ENCODE measurements at regions not wholly inside any gene's neighbourhood (a gene's known extent, or its start where the extent isn't known, plus 50 kb on each side); places are given as distances from the start of the nearest gene placed in this dataset.

GRCh38 chr6:149239573-149240209 lies 77.8 kb upstream of the TAB2 start:
- no peak for TF ChIP-seq EZH2 (IDR thresholded peaks at IDR 0.05; ENCODE audit: borderline replicate concordance, low read length)
- TF ChIP-seq, protein P1, sequence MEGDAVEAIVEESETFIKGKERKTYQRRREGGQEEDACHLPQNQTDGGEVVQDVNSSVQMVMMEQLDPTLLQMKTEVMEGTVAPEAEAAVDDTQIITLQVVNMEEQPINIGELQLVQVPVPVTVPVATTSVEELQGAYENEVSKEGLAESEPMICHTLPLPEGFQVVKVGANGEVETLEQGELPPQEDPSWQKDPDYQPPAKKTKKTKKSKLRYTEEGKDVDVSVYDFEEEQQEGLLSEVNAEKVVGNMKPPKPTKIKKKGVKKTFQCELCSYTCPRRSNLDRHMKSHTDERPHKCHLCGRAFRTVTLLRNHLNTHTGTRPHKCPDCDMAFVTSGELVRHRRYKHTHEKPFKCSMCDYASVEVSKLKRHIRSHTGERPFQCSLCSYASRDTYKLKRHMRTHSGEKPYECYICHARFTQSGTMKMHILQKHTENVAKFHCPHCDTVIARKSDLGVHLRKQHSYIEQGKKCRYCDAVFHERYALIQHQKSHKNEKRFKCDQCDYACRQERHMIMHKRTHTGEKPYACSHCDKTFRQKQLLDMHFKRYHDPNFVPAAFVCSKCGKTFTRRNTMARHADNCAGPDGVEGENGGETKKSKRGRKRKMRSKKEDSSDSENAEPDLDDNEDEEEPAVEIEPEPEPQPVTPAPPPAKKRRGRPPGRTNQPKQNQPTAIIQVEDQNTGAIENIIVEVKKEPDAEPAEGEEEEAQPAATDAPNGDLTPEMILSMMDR (conservative IDR thresholded peaks at IDR 0.05 in 1 of 2, IDR thresholded peaks at IDR 0.05 in 1 of 2; ENCODE audit: extremely low read depth in 1 of 2, insufficient read depth in 1 of 2, low read depth in 1 of 2, low read length in 2 of 2), result no peak
